IMR-90 (cell line): ENCODE measurements at regions not wholly inside any gene's neighbourhood (a gene's known extent, or its start where the extent isn't known, plus 50 kb on each side); places are given as distances from the start of the nearest gene placed in this dataset.

Experiments
- ATAC-seq: fragments of 200-7000 bp; cut with Tn5 transposase; 2 replicates; pipeline ENCODE4 v1.9.1; 2020; ENCODE audit warnings: low read depth, mild to moderate bottlenecking, moderate library complexity
- BruUV-seq: library from RNA; stranded (reverse); fragments of 400-500 nt; replicated peaks from 2 replicates; lab custom pipeline; 2021; lab: Mats Ljungman, UMichigan
- CTCF ChIA-PET: fragments of 300-600 bp; formaldehyde crosslinking; extraction: SDS; loops from one replicate; lab custom pipeline; 2021; ENCODE audit warnings: antibody characterized with exemption; lab: Yijun Ruan, JAX
- POLR2A ChIA-PET: fragments of 300-600 bp; sonication (Branson Sonifier 250); formaldehyde crosslinking; loops from one replicate; lab custom pipeline; 2022; ENCODE audit warnings: antibody characterized with exemption; ENCODE audit not compliant: unreplicated experiment; lab: Charles Lee
- DNase-seq: peaks from one replicate; pipeline ENCODE4 v3.0.0; 2013
- H2AFZ ChIP-seq: replicated peaks from 2 replicates; pipeline ENCODE3; 2013; ENCODE audit warnings: low read length, mild to moderate bottlenecking; ENCODE audit not compliant: poor library complexity
- H2AK5ac ChIP-seq: 2 replicates; pipeline ENCODE4 v1.6.1; 2013; ENCODE audit warnings: low read depth, low read length, inconsistent platforms
- H2AK9ac ChIP-seq: replicated peaks from 2 replicates; pipeline ENCODE3; 2013; ENCODE audit warnings: mild to moderate bottlenecking, low read depth, low read length, moderate library complexity; ENCODE audit not compliant: poor library complexity
- H2BK120ac ChIP-seq: 2 replicates; pipeline ENCODE4 v1.6.1; 2013; ENCODE audit warnings: low read depth, low read length, inconsistent platforms
- H2BK15ac ChIP-seq: 3 replicates; pipeline ENCODE4 v1.6.1; 2013; ENCODE audit warnings: low read depth, low read length, inconsistent platforms
- H2BK20ac ChIP-seq: 2 replicates; pipeline ENCODE4 v1.6.1; 2013; ENCODE audit warnings: low read depth, mild to moderate bottlenecking, inconsistent platforms, low read length, moderate library complexity
- H2BK5ac ChIP-seq: 2 replicates; pipeline ENCODE4 v1.6.1; 2013; ENCODE audit warnings: mild to moderate bottlenecking, low read depth, low read length, inconsistent platforms; ENCODE audit not compliant: poor library complexity, severe bottlenecking
- H3K14ac ChIP-seq: replicated peaks from 2 replicates; pipeline ENCODE4 v1.6.1; 2013; ENCODE audit warnings: low read depth, low read length, inconsistent platforms
- H3K18ac ChIP-seq: 2 replicates; pipeline ENCODE4 v1.6.1; 2013; ENCODE audit warnings: low read depth, low read length, control low read depth
- H3K23ac ChIP-seq: 2 replicates; pipeline ENCODE4 v1.6.1; 2013; ENCODE audit warnings: low read depth, low read length, inconsistent platforms
- H3K27ac ChIP-seq: 2 replicates; pipeline ENCODE4 v1.5.1; 2013; ENCODE audit warnings: mild to moderate bottlenecking, control low read depth, low read length; ENCODE audit not compliant: insufficient read depth
- H3K27me3 ChIP-seq: 2 replicates; pipeline ENCODE4 v1.6.1; 2013; ENCODE audit warnings: low read length; ENCODE audit not compliant: control insufficient read depth, insufficient read depth
- H3K36me3 ChIP-seq: 2 replicates; pipeline ENCODE4 v1.6.1; 2013; ENCODE audit warnings: low read length, mixed read lengths; ENCODE audit not compliant: control insufficient read depth, insufficient read depth
- H3K4ac ChIP-seq: 2 replicates; pipeline ENCODE4 v1.6.1; 2013; ENCODE audit warnings: low read depth, low read length, inconsistent platforms
- H3K4me1 ChIP-seq: 2 replicates; pipeline ENCODE4 v1.6.1; 2013; ENCODE audit warnings: low read length, mixed read lengths; ENCODE audit not compliant: control insufficient read depth, insufficient read depth
- H3K4me2 ChIP-seq: 2 replicates; pipeline ENCODE4 v1.6.1; 2013; ENCODE audit warnings: low read depth, mild to moderate bottlenecking, control low read depth, low read length, moderate library complexity
- H3K4me3 ChIP-seq: 2 replicates; pipeline ENCODE4 v1.5.1; 2013; ENCODE audit warnings: low read depth, mild to moderate bottlenecking, control low read depth, low read length, moderate library complexity; ENCODE audit not compliant: insufficient read depth
- H3K56ac ChIP-seq: 2 replicates; pipeline ENCODE4 v1.6.1; 2013; ENCODE audit warnings: low read length, inconsistent platforms; ENCODE audit not compliant: insufficient read depth; ENCODE audit errors: extremely low read depth
- H3K79me1 ChIP-seq, 2 experiments: 2 replicates each; pipeline ENCODE4 v1.6.1; 2013; ENCODE audit warnings: low read length in 2 of 2, inconsistent platforms in 1 of 2, low read depth in 1 of 2
- H3K9ac ChIP-seq: 2 replicates; pipeline ENCODE4 v1.6.1; 2013; ENCODE audit warnings: low read depth, low read length, control low read depth
- H3K9me1 ChIP-seq: 2 replicates; pipeline ENCODE4 v1.6.1; 2013; ENCODE audit warnings: low read length, inconsistent platforms; ENCODE audit not compliant: insufficient read depth
- H3K9me3 ChIP-seq: 2 replicates; pipeline ENCODE4 v1.6.1; 2013; ENCODE audit warnings: low read length; ENCODE audit not compliant: control insufficient read depth, insufficient read depth
- H4K20me1 ChIP-seq: 2 replicates; pipeline ENCODE4 v1.6.1; 2013; ENCODE audit warnings: low read length, inconsistent platforms; ENCODE audit not compliant: insufficient read depth
- H4K5ac ChIP-seq: 2 replicates; pipeline ENCODE4 v1.6.1; 2013; ENCODE audit warnings: mild to moderate bottlenecking, low read depth, low read length, control low read depth
- H4K8ac ChIP-seq, 2 experiments: 2 replicates each; pipeline ENCODE4 v1.6.1; 2013; ENCODE audit warnings: low read depth in 2 of 2, low read length in 2 of 2, control low read depth in 1 of 2, inconsistent platforms in 1 of 2
- H4K91ac ChIP-seq: 2 replicates; pipeline ENCODE4 v1.6.1; 2013; ENCODE audit warnings: low read depth, low read length, inconsistent platforms; ENCODE audit not compliant: insufficient read depth
- BHLHE40 ChIP-seq: fragments of 150-350 bp; IDR thresholded peaks from 2 replicates; pipeline ENCODE4 v1.6.1; 2016; ENCODE audit warnings: mild to moderate bottlenecking, low read depth, low read length
- CHD1 ChIP-seq: IDR thresholded peaks from 2 replicates; pipeline ENCODE4 v1.6.1; 2012; ENCODE audit warnings: low read depth, low read length, improper control_type of control experiment
- FOS ChIP-seq: fragments of 150-350 bp; IDR thresholded peaks from 2 replicates; pipeline ENCODE4 v1.6.1; 2016; ENCODE audit warnings: low read depth, low read length
- MXI1 ChIP-seq: IDR thresholded peaks from 2 replicates; pipeline ENCODE4 v1.6.1; 2012; ENCODE audit warnings: low read depth, mild to moderate bottlenecking, low read length, moderate library complexity, borderline replicate concordance
- RCOR1 ChIP-seq: IDR thresholded peaks from 2 replicates; pipeline ENCODE4 v1.6.1; 2012; ENCODE audit warnings: mild to moderate bottlenecking, low read length, improper control_type of control experiment; ENCODE audit not compliant: insufficient replicate concordance
- RFX5 ChIP-seq: IDR thresholded peaks from 2 replicates; pipeline ENCODE4 v1.8.0; 2012; ENCODE audit warnings: low read depth, mild to moderate bottlenecking, low read length, moderate library complexity
- WGBS, 2 experiments: methylation state at CpG; one replicate each; pipeline versions ENCODE4 v1.1.5 to v1.1.7; 2013; ENCODE audit warnings: missing lambda C conversion rate in 2 of 2; ENCODE audit not compliant: insufficient read length in 1 of 2; ENCODE audit errors: extremely low coverage in 2 of 2; 5-methylcytosine and 5-hydroxymethylcytosine counted together
- dilution Hi-C: fragments of 300-500 bp; cut with HindIII; formaldehyde crosslinking; loops from one replicate; pipeline ENCODE4 v1.14.3; 2018; ENCODE audit warnings: low sequenced_read_pairs; ENCODE audit not compliant: unreplicated experiment
- in situ Hi-C: fragments of 300-500 bp; cut with MboI; formaldehyde crosslinking; loops from 3 replicates; pipeline ENCODE4 v1.14.3; 2019; ENCODE audit warnings: low sequenced_read_pairs, inconsistent platforms, mixed read lengths
- intact Hi-C: fragments of 100-400 bp; cut with micrococcal nuclease; formaldehyde crosslinking; loops from 2 replicates; pipeline ENCODE4 v1.10.0; 2022
- TF ChIP-seq, protein P1 (sequence below): conservative IDR thresholded peaks from 2 replicates; pipeline ENCODE4 v1.5.1; 2012; ENCODE audit warnings: mild to moderate bottlenecking, low read depth, low read length, improper control_type of control experiment

DNA sequence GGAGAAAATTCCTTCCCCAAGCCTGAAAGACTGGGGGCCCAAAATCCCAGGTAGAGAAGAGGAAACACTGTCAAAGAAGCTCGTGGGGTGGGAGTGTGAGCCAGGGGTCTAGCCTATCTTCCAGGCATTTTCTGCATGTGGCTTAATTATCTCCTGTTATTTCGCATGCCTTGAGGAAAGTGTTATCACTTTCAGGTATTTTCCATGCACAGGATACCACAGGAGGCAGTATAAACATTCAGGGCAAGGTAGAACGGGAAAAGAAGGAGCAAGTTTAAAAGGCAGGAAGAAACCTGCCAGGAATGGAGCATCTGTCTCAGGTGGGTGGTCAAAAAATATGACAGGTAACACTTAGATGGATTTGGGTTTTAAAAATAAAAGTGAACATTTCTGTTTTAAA is 575.3 kb upstream of the ZNF385D start:
- no peak overlapping the region for H3K4me2 ChIP-seq
- ATAC-seq (no peak), DNase-seq (no peak)
- no peak overlapping the region for H3K14ac ChIP-seq
- no peak overlapping the region for H3K4ac ChIP-seq
- H4K91ac ChIP-seq = no peak overlapping the region
- ChIA-PET CTCF (no interaction called here), POLR2A (no interaction called here)
- no peak for TF ChIP-seq RFX5
- TF ChIP-seq CHD1 = no peak
- TF ChIP-seq, protein P1, sequence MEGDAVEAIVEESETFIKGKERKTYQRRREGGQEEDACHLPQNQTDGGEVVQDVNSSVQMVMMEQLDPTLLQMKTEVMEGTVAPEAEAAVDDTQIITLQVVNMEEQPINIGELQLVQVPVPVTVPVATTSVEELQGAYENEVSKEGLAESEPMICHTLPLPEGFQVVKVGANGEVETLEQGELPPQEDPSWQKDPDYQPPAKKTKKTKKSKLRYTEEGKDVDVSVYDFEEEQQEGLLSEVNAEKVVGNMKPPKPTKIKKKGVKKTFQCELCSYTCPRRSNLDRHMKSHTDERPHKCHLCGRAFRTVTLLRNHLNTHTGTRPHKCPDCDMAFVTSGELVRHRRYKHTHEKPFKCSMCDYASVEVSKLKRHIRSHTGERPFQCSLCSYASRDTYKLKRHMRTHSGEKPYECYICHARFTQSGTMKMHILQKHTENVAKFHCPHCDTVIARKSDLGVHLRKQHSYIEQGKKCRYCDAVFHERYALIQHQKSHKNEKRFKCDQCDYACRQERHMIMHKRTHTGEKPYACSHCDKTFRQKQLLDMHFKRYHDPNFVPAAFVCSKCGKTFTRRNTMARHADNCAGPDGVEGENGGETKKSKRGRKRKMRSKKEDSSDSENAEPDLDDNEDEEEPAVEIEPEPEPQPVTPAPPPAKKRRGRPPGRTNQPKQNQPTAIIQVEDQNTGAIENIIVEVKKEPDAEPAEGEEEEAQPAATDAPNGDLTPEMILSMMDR = no peak
- TF ChIP-seq BHLHE40 = no peak
- no peak for TF ChIP-seq RCOR1
- no peak for TF ChIP-seq MXI1
- no peak for TF ChIP-seq FOS
- H3K23ac ChIP-seq = no peak overlapping the region
- H2BK20ac ChIP-seq = no peak overlapping the region
- WGBS, 2 experiments = 60% methylated on average over 1 of the region's 3 CpGs; no CpG with 5 or more reads in 1 of the 2 experiments
- H4K20me1 ChIP-seq = no peaks in the 10 kb centered on the region
- no peak overlapping the region for H2BK5ac ChIP-seq
- no peak overlapping the region for H2BK120ac ChIP-seq
- in situ Hi-C loops (no loop called here), dilution Hi-C loops (no loop called here), intact Hi-C loops (no loop called here)
- no peak overlapping the region for H3K27ac ChIP-seq
- H3K4me3 ChIP-seq = no peak overlapping the region
- no peak overlapping the region for H2AK5ac ChIP-seq
- no peaks in the 10 kb centered on the region for H3K4me1 ChIP-seq
- H4K5ac ChIP-seq = no peak overlapping the region
- no peaks in the 10 kb centered on the region for H3K36me3 ChIP-seq
- H2AK9ac ChIP-seq = no peak overlapping the region
- H2AFZ ChIP-seq = no peak overlapping the region
- no peak overlapping the region for H3K18ac ChIP-seq
- H3K9me1 ChIP-seq = no peaks in the 10 kb centered on the region
- H3K9ac ChIP-seq = no peak overlapping the region
- H4K8ac ChIP-seq = no peak overlapping the region
- no peak overlapping the region for H3K56ac ChIP-seq
- no TSS peak for BruUV-seq
- no peaks in the 10 kb centered on the region for H3K79me1 ChIP-seq
- H2BK15ac ChIP-seq = no peak overlapping the region
- no peaks in the 10 kb centered on the region; the same call in 1 of the 2 replicates for H3K9me3 ChIP-seq
- H3K27me3 ChIP-seq = no peaks in the 10 kb centered on the region
